Kidney capillary endothelial cell (primary cell): ENCODE measurements at regions not wholly inside any gene's neighbourhood (a gene's known extent, or its start where the extent isn't known, plus 50 kb on each side); places are given as distances from the start of the nearest gene placed in this dataset.

Experiments
- DNase-seq: peaks from one replicate; pipeline ENCODE4 v3.0.0-alpha.2; 2018; ENCODE audit warnings: low spot score

- DNase-seq, result no peak
These were observed 604.3 kb upstream of the CDH7 start for GRCh38 chr18:65146482-65147021.

GRCh38 chr18:65145312-65145711, 605.5 kb upstream of the CDH7 start:
- DNase-seq, result no peak

GRCh38 chr18:65133610-65134009, 617.2 kb upstream of the CDH7 start:
- no peak for DNase-seq

GRCh38 chr18:65124633-65125032, 626.2 kb upstream of the CDH7 start:
- no peak for DNase-seq

GRCh38 chr18:65103864-65104263, 646.9 kb upstream of the CDH7 start:
- DNase-seq, result no peak

GRCh38 chr18:65093346-65093745, 657.5 kb upstream of the CDH7 start:
- DNase-seq, result no peak

GRCh38 chr18:65091744-65092329, 659.0 kb upstream of the CDH7 start:
- DNase-seq, result peak; percentile 24

- no peak for DNase-seq
These were observed 667.9 kb upstream of the CDH7 start for GRCh38 chr18:65082907-65083306.

GRCh38 chr18:65081786-65082185, 669.0 kb upstream of the CDH7 start:
- no peak for DNase-seq

GRCh38 chr18:65073060-65073550, 677.7 kb upstream of the CDH7 start:
- DNase-seq, result no peak

GRCh38 chr18:65057439-65058083, 693.3 kb upstream of the CDH7 start:
- DNase-seq, result peak; percentile 6

GRCh38 chr18:65056575-65056974, 694.2 kb upstream of the CDH7 start:
- no peak for DNase-seq

- DNase-seq, result no peak
These were observed 701.2 kb upstream of the CDH7 start for GRCh38 chr18:65049586-65049985.

- DNase-seq, result no peak
These were observed 711.2 kb upstream of the CDH7 start for GRCh38 chr18:65039578-65039977.

- no peak for DNase-seq
These were observed 715.1 kb upstream of the CDH7 start for GRCh38 chr18:65035701-65036100.

- DNase-seq, result no peak
These were observed 725.1 kb upstream of the CDH7 start for GRCh38 chr18:65025756-65026155.

- no peak for DNase-seq
These were observed 729.8 kb upstream of the CDH7 start for GRCh38 chr18:65021021-65021420.

- no peak for DNase-seq
These were observed 732.6 kb upstream of the CDH7 start for GRCh38 chr18:65018184-65018583.

GRCh38 chr18:65017372-65017760, 733.4 kb upstream of the CDH7 start:
- DNase-seq, result no peak

GRCh38 chr18:65016631-65017371, 734.0 kb upstream of the CDH7 start:
- no peak for DNase-seq

GRCh38 chr18:64994370-64994769, 756.4 kb upstream of the CDH7 start:
- DNase-seq, result no peak

GRCh38 chr18:64993695-64994094, 757.1 kb upstream of the CDH7 start:
- DNase-seq, result no peak

GRCh38 chr18:64992654-64993053, 758.2 kb upstream of the CDH7 start:
- DNase-seq, result no peak
